NCI-H2227 treated with DMSO at 0.1 percent for 48 hours (cell line): ENCODE measurements at regions not wholly inside any gene's neighbourhood (a gene's known extent, or its start where the extent isn't known, plus 50 kb on each side); places are given as distances from the start of the nearest gene placed in this dataset.
"Not testable (repeated sequence)": the region's sequence is repeated elsewhere in the genome, so short reads cannot be mapped to it uniquely, and the experiment has no call there.

ENCODE experiments used
- DNase-seq: peaks from one replicate; lab custom pipeline; 2025; lab: John Stamatoyannopoulos, UW

DNA sequence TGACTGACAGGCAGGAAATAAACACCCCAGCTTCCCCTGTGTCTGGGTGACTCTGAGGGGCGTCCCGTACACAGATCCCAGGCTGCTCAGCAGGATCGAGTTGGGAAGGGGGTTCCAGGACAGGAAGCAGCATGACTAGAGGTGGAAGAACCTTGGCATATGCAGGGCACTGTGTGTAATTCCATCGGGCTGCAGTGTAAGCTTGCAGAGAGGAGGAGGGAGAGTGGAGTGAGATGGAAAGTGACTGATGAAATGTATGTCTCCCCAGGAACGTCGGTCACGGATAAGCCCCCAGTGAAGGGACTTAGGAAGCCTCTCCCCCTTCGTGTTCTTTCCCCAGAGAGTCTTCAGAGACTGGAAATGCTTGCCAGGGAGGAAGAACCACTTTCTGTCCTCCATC, 198.4 kb upstream of the SULF2 start:
- DNase-seq, result not testable (repeated sequence)

DNA sequence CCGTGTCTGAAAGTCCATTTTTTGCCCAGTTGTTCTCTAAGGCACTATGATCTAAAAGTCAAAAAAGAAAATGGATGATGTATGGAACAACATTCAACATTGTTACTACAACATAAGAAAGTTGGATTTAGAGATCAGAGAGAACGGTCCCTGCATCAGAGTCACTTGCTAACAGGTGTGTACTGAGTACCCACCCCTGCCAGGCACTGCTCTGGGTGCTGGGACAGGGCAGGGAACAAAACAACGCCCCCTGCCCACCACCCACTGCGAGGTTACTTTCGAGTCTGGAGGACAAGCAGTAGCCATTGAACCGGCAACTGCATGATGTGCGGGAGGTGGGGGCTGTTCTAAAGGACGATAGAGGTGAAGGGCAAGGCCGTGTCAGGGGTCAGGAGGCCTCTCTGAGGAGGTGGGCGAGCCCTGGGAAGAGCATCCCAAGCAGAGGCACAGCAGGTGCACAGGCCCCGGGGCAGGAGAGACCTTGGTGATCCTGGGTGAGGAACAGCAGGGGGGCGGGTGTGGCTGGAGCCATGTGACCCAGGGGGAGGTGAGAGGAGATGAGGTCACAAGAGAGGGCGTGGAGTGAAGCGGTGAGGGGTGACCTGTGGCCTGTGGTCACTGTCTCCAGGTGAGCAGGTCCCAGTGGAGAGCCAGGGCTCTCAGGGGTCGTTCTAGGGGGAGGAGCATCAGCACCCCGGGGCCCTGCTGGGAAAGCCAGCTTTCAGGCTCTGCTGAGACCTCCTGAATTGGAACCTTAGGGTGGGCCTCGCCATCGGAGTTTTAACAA, 197.5 kb upstream of the SULF2 start:
- DNase-seq, result no peak

DNA sequence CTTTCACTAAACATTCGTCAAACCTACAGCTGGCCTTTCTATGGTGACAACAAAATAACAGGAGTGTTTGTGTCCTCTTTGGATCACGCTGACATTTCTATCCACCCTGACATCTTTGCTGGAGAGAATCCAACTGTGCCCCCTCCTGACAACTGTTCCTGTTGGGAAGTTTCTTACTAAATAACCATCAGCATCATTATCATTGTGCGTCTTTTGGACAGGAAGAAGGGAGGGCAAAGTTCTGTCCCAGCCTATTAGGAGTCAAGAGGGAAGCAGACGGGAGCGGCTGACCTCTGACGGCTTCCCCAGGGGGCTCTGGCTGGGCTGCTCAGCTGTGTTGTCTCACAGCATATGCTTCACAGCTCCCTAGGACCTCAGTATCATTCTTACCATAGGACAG, 195.9 kb upstream of the SULF2 start:
- no peak for DNase-seq

DNA sequence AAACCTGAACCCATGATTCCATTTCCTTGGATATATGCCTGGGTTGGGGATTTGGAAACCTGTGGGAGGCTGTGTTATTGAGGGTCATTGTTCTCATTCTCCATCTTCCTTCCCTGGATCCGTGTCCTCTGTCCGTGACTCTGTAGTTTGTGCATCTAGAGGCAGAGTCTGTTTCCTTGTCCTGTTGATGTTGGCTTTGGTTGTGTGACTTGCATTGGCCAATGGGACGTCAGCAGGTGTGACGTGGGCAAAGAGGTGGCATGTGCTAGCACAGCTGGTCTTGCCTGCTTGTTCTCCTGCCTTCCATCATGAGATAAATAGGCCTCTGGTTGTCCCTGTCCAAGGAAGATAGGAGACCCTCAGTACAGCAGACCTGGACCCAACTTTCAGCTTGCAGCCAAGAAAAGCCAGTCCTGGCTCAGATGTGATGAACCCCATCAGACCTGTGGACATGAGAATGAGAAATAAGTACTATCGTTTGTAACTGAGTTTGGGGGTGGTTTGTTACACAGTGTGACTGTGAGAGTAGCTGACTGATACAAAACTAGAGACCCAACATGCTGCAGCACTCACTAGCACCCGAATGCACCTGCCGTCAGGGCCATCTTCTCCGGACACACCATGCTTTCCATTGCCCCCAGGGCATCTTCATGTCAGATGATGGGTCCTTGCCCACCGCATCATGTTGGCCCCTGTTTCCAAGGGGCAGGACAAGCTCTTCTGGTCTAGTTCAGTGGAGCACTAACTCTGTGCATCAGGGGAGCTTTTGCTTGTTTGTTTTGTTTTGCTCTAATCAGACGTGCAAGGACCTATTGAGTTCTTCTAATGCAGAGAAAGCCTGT, 195.3 kb upstream of the SULF2 start:
- no peak for DNase-seq

DNA sequence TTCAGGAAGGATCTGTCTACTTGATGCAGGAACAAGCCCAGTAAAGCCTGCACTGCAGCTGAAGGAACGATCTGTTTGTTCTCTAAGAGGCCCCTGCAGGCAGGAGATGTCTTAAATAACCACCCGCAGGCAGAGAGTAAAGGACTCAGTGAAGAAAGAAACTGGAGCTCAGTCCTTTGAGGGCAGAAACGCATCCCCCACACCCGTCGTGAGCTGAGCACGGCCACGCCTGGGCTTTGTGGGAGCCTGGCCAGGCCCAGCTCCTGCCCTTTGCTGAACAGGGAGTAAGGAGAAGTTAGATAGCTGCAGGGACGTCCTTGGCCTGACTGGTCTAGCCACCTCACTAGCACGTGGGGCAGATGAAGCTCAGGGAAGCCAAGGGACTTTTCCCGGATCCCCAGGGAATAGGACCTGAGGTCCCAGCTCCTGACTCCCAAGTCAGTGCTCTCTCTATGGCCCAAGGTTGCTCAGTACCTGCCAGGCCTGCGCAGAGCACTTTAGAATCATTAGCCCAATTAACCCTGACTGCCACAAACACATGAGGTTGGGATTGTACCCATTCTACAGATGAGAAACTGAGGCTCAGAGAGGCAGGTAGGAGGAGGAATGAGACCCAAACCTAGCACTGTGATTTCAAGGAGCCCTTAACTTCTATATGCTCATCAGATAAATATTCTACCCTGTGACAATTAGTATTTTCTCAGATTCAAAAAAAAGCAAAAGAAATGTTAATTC, 194.2 kb upstream of the SULF2 start:
- not testable (repeated sequence) for DNase-seq

DNA sequence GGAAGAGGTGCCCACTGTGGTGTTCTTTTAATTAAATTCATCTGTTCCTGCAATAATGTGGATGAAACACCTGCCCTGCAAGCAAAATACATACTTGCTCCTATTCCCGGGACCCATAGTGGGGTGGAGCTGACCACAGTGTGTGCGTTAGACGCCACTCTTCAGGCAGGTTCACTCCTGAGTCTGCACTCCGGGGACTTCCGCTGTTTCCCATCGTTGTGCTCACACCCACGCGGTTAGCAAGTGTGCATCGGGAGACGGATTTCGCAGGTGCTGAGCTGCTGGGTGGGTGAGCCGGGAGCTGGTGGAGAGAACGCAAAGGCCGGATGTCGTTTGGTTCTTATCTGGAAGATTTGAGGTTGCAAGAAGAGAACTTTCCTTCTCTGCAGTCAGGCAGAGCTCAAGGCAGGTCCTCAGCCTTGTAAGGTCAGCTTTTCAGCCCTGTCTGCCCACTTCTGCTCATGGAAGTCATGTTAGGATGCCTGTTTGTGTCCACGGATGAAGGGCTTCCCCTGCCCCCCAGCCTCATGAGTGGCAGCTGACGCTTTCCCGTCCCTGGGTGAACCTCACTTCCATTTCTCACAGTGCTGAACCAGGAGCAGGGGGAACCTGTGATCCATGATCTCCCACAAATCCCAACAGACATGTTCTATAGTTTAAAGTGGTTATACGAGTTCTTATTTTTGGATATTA, 193.3 kb upstream of the SULF2 start:
- DNase-seq, result not testable (repeated sequence)

DNA sequence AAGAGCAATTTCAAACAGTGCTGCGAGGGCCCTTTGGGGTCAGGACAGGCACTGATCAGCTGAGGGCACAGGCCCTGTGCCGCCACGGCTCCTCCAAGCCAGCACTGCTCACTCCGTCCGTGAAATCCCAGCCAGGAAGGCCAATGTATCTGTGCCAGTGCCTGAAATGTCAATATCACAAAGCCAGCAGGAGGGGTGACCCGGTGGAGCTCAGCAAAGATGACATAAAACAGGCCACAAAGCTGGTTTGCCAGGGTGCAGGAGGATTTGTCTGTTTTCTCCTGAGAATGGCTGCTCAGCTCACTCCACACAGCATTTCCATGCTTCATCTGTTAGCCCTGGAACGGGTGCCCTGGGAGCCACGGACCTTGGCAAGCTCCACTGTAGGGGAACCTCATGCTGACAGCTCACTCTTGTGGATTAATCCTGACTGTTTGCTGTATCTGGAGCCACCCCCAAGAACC, 192.5 kb upstream of the SULF2 start:
- DNase-seq, result not testable (repeated sequence)

DNA sequence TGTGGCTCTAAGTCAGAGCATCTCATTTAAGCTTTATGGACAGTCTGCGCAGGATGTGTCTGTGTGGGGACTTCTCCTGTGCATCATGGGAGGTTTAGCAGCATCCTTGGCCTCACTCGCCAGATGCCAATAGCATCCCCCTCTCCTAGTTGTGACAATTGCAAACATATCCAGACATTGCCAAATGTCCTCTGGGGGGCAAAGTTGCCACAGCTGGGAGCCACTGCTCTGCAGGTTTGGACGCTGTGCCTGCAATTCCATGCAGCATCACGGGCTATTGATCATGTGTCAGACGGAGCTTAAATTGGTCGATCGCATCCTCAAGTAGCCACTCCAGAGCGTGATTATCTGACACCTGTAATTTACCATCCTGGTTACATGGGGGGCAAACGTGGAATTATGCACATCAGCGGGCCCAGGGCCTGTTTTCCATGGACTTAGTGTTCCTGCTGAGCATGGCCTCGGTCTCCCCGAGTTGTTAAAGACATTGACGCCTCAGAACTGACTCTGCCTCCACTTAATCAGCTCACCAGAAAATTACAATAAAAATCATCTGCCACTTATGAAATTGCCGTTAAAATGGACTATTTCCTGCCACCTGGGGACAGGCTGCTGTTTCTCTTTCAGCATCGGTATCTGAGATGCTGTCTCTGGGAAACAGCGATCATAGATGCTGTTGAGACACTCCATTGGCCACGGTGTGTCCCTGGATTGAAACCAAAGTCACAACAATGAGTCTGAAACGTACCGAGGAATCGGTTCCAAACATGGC, 191.9 kb upstream of the SULF2 start:
- DNase-seq, result peak; percentile 59

DNA sequence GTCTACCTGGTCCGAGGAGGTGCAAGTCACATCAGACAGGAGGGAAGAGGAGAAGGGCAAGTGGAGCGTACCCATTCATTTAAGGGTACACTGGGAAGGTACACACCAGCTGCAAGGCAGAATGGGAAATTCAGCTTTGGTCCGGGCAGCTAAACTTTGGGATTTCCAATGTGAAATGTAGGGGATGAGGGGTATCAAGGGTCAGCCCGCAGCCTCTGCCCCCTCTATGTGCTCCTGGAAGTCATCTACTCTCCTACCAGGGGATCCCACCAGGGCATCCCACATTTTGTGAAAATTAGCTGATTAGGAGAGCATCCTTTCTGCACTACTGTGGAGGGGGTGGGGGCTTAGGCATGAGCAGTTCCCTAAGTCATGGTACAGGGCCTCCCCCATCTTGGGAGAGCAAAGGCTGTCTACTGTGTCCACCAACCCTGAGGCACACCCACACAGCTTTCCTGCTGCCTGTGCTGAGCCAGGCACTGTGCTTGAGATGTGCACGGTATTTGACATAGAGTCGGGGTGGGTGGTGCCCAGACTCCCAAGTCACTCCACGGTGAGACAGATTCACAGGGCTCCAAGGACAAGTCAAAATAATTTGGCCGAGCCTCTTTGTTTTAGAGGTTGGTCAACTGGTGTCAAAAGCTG, 189.1 kb upstream of the SULF2 start:
- no peak for DNase-seq

DNA sequence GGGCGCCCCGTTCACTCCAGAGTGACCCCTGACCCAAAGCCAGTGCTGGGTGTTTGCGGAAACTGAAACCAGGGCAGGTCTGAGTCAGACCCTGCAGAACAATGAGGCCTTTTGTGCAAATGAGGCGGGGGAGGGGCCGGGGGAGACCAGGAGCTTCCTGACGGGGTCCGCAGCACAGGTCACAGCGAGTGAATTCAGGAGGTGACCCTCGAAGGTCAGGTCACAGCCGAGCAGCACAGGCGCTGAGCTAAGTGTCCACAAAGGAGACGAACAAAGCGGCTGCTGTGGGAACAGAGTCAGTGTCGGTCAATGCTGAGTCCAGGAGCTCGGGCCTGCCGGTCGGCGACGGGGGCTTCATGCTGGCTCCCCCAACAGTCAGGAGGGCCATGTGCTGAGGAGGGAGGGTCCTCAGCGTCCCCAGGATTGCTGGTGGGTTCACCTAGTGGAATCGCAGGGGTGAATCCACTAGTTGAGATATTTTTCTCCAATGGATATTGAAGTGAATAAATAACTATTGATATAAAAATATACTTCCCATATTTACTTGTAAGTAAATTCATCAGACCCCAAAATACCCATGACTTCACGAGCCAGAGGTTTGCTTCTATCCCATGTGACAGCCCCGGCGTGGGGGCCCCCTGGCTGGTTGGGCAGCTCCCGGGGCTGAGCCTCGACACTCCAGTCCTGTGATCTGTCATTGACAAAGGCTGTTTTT, 188.4 kb upstream of the SULF2 start:
- DNase-seq, result no peak

DNA sequence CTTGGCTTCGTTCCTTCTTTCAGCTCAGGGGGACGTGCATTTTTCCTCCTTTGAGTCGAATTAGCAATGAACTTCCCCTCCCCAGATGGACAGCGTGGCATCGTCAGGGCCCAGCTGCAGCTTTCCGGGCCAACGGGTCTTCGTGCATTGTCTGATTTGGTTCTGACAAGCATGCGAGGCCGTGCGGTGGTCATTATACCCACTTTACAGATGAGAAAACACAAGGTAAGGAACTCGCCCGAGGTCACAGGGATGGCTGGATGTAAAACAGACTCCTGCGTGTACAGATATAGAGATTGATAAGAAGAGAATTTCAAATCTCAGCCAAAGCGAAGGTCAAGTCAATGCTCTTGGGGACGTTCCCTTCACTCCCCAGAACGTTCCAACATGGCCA, 187.6 kb upstream of the SULF2 start:
- DNase-seq, result no peak

DNA sequence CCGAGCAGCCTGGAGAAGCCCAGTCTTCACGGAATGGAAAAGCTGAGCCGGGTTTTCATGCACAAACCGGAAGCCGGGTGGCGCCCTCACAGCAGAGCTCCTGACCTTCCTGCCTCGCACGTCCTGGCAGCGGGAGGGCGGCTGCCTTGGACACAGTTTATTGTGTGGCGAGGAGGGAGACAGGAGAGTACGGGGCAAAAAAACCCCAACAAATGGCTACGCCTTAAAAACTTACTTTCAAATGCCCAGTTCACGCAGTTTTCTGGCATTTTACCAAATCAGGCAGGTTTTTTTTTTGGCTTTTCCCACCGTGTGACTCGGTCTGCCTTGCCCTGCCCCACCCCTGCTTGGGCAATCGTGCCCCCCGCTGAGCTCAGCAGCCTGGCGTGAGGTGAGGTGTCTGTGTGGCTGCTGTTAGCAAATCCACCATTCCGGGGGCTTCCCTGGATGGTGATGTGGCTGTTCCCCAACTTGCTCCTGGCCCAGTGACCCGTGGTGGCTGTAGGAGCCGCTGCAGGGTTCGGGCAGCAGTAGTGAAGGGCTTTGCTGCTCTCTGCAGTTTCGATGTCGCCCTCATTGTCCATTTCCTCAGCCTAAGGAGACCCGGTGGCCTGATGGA, 187.1 kb upstream of the SULF2 start:
- not testable (repeated sequence) for DNase-seq

DNA sequence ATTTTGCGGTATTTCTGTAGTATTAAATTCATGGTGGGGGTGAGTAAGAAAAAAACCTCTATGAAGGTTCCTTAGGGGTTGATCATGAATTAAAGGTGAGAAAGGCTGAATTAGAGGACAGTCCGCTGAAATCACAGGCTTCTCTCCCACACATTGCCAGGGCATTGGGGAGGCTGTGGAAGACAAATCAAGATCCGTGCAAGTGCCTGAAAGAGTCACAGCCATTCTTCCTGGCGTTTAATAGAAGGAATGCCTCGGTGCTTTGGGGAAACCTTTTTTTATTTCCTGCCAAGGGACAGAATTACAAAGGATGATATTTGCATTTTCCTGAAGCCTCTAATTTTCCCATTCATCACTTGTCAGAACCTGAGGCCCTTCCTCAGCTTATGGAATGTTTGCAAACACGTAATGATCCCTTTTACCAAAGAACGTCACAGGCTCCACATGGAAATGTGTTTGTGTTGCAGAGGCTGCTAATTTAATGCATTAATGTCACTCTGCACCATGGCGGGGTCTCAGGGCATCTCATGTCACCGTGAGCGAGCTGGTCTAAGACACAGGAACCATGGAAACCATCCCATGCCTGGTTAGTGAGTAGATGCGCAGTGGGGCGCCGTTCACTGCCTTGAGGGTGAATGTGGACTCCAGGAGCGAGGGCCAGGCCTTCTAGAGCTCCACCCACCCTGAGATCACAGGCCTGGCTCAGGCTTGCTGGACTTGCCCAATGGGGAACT, 185.9 kb upstream of the SULF2 start:
- DNase-seq, result peak; percentile 40

DNA sequence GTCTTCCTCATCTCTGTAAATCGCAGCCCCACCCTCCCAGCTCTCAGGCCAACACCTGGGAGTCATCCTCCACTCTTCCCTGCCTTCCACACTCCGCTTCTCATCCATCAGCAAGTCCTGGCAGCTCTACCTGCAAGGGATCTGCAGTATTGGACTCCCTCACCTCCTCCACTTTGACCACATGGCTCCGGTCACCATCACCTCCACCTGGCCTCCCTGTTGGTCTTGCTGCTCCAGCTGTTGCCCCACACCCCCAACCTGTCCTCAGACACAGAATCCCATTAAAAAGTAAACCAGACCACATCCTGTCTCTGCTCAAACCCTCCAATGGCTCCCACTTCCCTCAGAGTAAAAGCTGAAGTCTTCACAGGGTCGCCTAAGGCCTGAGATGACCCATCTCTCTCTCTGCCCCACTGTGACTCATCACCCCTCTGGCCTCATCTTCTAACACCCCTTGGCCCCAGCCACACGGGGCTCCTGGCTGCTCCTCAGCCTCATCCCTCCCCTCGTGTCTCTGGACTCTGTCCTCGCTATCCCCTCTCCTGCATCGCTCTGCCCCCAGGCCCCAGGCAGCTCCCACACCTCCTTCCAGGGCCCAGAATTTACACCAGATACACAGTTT, 185.1 kb upstream of the SULF2 start:
- DNase-seq, result no peak

DNA sequence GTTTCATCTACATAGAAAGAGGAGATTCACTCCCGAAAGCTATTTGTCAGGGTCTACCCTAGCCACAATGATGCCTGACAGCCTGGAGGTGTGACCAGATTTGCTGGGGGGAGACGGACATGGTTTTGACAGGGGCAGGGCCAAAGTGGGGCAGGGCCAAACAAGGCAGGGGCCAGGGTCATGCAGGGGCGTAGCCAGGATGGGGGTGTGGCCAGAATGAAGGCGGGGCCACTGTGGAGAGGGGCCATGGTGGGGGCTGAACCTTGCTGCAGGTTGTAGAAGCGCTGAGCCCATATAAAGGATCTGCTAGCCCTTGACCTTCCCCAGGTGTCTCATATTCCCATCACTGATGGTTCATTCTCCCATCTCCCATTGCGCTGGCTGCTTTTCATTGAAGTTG, 184.1 kb upstream of the SULF2 start:
- no peak for DNase-seq

DNA sequence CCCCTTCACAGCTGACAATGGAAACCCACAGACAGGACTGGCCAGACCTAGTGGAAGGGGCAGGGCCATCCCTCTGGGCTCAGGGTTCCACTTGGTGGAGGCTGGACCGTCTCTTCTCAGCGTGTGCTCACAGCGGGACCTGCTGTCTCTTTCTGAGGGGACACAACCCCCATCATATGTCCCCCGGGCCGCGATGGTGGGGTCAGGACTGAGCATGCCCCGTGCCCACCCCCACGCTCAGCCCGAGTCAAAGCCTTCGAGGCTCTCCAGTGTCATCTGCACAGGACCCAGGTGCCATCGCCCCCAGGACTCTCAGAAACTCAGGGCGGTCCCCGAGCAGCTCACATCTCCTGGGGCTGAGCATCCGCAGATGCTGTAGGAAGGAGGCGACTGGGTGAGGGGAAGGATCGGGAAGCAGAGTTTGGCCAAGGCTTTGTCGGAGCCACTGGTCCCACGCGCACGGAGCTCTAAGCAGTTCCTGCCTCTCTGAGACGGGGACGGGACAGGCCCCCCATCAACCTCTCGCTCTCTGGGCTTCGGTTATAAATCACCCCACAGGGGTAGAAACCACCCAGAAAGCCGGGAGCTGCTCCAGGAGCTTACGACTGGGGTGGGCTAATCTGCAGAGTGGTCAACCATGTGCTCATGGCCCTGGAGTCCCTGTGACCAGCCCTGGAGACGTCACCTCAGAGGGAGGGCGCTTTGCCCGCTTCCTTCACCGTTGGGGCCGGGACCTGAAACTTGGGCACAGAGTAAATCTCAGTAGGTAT, 183.4 kb upstream of the SULF2 start:
- no peak for DNase-seq

DNA sequence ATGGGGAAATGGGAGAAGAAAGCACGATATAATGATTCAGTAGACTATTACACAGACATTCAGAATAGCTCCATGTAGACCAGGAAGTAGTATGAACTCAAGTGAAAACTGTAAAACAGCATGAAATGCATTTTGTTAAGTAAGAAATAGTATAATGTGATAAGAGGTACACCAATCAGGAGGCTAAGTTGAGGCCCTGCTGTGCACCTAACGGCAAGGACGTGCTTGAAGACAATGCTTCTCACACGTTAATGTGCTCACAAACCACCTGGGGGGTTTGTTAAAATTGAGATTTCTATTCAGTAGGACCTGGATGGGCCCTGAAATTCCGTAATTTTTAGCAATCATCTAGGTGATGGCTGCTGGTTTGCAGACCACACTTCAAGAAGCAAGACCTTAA, 178.9 kb upstream of the SULF2 start:
- DNase-seq, result no peak

DNA sequence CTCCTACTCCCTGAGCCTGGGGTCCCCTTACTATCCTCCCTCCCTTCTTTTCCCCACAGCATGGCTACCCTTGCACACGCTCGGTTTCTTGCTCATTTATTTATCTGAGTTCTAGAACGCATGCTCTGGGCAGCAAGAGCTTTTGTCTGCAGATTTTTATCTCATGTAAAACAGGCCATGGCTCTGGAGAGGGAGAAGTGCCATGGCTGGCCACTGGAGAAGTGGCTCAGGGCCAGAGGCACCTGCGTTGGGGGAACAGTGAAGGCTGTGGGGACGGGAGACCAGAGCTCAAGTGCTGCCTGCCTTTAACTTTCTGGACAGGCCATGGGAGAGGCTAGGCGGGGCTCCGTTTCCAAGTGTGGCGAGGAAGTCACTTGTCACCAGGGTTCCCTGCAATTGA, 177.7 kb upstream of the SULF2 start:
- no peak for DNase-seq
